GM12873 (cell line): ENCODE measurements at regions not wholly inside any gene's neighbourhood (a gene's known extent, or its start where the extent isn't known, plus 50 kb on each side); places are given as distances from the start of the nearest gene placed in this dataset.

Source experiments
- TF ChIP-seq, protein P1 (sequence below): IDR thresholded peaks from 2 replicates; pipeline ENCODE4 v1.5.1; 2012; ENCODE audit warnings: low read depth, mild to moderate bottlenecking, moderate library complexity, low read length, control low read depth; ENCODE audit not compliant: insufficient read depth; ENCODE audit errors: missing control alignments

DNA sequence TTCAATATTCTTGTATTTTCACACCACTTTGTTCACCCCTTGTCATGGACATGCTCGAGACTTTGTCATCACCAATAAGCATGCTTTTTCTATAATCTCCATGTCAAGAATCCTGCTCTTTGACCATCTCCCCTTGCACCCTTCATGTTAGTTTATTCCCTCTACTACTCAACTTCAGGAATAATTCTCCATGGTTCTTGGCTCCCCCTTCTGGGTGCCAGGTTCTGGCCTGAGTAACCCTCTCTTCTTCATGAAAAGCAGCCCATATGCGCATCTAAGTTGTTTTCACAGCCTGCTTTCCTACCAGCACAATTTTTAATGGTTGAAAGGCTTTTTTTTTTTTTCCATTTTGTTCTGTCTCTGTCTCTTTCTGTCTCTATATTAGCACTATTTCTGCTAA lies 160.7 kb downstream of the LEPR start:
- TF ChIP-seq, protein P1, sequence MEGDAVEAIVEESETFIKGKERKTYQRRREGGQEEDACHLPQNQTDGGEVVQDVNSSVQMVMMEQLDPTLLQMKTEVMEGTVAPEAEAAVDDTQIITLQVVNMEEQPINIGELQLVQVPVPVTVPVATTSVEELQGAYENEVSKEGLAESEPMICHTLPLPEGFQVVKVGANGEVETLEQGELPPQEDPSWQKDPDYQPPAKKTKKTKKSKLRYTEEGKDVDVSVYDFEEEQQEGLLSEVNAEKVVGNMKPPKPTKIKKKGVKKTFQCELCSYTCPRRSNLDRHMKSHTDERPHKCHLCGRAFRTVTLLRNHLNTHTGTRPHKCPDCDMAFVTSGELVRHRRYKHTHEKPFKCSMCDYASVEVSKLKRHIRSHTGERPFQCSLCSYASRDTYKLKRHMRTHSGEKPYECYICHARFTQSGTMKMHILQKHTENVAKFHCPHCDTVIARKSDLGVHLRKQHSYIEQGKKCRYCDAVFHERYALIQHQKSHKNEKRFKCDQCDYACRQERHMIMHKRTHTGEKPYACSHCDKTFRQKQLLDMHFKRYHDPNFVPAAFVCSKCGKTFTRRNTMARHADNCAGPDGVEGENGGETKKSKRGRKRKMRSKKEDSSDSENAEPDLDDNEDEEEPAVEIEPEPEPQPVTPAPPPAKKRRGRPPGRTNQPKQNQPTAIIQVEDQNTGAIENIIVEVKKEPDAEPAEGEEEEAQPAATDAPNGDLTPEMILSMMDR = no peak

DNA sequence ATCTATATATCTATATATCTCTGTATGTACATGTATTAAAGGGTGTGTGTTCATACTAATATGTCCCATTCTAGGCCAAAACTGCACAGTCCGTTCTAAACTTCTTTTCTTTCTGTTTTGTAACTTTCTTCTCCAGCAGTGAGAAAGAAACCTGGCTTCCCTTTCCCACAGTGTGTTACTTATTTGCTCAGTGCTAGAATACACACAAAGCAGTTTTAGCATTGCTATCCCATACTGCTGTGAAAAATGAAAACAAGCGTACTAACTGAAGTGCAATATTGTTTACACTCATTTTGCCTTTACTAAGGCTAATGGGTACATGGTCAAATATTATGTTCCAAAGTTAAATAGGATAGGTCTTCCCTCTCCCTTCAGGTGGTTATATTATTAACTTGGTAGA lies 163.9 kb downstream of the LEPR start:
- TF ChIP-seq, protein P1 = no peak

DNA sequence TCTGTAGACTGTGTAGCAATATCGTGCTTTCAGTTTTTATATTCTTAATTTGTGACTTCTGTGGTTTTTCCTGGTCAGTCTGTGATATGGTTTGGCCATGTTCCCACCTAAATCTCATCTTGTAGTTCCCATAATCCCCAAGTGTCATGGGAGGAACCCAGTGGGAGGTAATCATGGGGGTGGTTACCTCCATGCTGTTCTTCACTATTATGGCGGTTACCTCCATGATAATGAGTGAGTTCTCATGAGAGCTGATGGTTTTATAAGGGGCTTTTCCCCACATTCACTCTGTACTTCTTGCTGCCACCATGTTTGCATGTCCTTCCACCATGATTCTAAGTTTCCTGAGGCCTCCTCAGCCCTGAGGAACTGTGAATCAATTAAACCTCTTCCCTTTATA lies 169.8 kb downstream of the LEPR start:
- TF ChIP-seq, protein P1 = no peak

DNA sequence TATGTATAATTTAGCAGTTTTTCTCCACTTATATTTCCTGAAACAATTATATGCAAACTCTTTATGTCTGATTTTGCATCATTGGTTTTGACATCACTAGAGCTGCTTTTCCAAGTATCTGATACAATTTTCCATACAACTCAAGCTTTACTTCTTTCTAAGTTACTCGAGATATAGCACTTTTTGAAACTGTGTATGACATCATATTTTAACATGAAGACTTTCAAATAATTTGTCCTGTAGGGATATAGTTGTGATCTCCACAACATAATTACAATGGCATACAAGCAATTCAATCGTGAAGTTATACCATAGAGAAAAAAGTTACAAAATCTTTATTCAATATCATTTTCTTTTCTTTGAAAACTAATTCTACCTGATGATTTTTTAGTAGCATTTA lies 173.0 kb downstream of the LEPR start:
- TF ChIP-seq, protein P1 = no peak

DNA sequence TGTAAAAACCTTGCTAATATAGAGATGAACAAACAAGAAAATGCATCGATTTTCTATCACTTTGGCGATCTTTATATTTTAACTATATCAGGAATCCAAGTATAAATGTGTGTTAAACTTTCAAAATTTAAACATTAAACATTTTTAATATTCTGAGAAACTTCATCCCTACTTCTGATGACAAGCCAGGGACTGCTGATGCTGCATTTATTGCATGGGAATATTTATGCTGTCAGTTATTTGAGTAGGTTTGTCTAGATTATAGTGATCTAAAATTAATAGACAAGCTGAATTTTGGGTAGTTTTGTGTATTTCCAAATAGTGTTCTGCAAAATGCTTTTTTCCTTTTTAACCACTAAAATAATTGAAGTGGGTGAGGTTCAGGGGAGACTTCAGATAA lies 175.3 kb downstream of the LEPR start:
- TF ChIP-seq, protein P1 = no peak

DNA sequence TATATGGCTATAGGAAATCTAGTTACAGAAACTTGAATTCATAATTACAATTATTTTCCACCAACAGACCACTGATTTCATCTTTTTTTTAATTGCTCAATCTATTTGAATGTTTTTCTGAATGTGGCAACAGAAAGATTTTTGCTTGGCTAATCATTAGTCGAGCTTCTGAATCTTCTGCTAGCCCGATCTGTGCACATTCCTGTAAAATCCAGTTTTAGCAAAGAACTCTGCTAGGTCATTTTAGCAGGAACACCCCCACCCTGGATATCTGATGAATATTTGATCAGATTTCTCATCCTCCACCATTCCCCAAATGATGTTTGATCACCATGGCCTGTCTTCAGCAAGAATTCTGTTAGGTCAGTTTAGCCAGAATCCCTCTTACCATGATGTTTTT lies 176.3 kb downstream of the LEPR start:
- TF ChIP-seq, protein P1 = no peak

DNA sequence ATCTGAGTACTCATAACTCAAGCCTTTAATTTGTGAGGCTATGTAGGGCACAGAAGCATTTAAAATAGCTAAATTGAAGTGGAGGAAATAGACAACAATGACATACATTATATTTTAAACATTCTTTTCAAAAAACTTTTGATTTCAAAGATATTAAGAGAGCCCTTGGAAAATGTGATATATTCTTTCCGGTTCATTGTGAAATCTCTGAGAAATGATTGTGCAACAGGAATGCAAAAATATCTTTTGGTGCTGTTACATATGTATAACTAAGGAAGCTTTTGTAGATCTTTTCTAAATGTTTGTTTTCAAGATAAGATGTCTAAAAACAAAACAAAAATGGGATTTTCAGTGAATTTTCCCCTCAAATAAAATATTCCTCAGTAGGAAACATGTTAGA lies 185.2 kb downstream of the LEPR start:
- TF ChIP-seq, protein P1 = no peak

DNA sequence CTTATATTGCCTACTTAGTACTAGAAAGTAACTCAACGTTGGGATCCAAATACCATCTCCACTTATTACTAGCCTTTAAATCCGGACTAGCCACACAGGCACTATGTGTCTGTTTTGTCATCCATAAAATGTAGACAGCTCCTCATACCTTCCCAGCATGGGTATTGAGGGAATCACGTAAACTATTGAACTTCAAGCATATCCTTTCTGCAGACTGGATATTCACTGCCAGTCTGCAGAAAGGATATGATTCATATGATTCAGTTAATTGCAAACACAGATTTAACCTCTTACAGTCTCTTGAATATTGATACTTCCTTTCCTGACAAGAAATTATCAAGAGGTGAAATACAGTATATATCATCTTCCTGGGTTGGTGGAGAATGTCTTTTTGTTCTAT lies 186.0 kb downstream of the LEPR start:
- TF ChIP-seq, protein P1 = no peak
